ENCODE measurements at regions not wholly inside any gene's neighbourhood (a gene's known extent, or its start where the extent isn't known, plus 50 kb on each side); places are given as distances from the start of the nearest gene placed in this dataset.

DNA sequence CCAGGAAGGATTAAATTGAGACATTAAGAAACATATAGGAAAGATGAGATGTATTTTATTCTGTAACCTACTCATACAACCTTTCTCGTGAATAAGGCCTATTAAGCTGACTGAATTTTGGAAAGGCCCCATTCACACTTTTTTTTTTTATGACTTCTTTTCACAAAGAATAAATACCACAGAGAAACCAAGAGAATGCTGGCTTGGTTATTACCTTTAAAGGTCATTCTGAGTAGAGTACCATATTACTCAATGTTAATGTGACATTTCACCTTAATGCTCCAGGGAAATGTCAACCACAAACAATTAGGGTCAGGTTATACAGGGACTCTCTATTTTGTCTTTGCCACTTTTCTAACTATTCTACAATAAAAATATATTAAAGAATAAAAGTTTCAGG is 204.9 kb upstream of the PTCHD4 start:
- Mint-ChIP-seq H3K27ac (no peak overlapping the region), H3K9me3 (no peaks in the 10 kb centered on the region), H3K4me3 (no peak overlapping the region), H3K27me3 (ENCODE audit: low read depth, poor library complexity) (no peaks in the 10 kb centered on the region), H3K36me3 (ENCODE audit: low read depth) (no peaks in the 10 kb centered on the region), H3K4me1 (no peaks in the 10 kb centered on the region)
- TF ChIP-seq CTCF (IDR thresholded peaks at IDR 0.05) = no peak
- DNase-seq = no peak

GRCh38 chr6:48315051-48315719 is 204.2 kb upstream of the PTCHD4 start:
- no peak overlapping the region for H3K27ac Mint-ChIP-seq
- no peak for DNase-seq
- no peaks in the 10 kb centered on the region for H3K27me3 Mint-ChIP-seq (ENCODE audit: low read depth, poor library complexity)
- no peak overlapping the region for H3K4me3 Mint-ChIP-seq
- no peaks in the 10 kb centered on the region for H3K4me1 Mint-ChIP-seq
- no peaks in the 10 kb centered on the region for H3K36me3 Mint-ChIP-seq (ENCODE audit: low read depth)
- H3K9me3 Mint-ChIP-seq = no peaks in the 10 kb centered on the region
- no peak for TF ChIP-seq CTCF (IDR thresholded peaks at IDR 0.05)

DNA sequence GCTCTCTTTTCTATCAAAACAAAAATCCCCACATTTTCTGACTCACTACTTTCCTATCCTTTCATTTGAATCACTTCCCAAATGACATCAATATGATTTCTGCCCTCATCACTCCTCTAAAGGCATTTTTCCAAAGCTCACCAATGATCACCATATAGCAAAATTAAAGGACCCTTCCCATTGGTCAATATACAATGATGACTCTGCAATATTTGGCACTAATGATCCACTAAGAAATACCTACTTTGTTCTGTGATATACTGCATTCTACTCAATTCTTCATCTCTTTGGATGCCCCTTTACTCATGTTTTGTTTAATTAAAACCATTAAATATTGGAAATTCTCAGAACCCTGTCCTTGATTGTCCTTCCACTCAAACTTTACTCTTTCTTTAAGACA is 200.3 kb upstream of the PTCHD4 start:
- Mint-ChIP-seq H3K27ac (no peak overlapping the region), H3K4me3 (no peak overlapping the region), H3K36me3 (ENCODE audit: low read depth) (no peaks in the 10 kb centered on the region), H3K4me1 (no peaks in the 10 kb centered on the region), H3K9me3 (no peaks in the 10 kb centered on the region), H3K27me3 (ENCODE audit: low read depth, poor library complexity) (no peaks in the 10 kb centered on the region)
- TF ChIP-seq CTCF (IDR thresholded peaks at IDR 0.05) = no peak
- no peak for DNase-seq

- Mint-ChIP-seq H3K36me3 (ENCODE audit: low read depth) (no peaks in the 10 kb centered on the region), H3K4me3 (no peak overlapping the region), H3K27ac (no peak overlapping the region), H3K27me3 (ENCODE audit: low read depth, poor library complexity) (no peaks in the 10 kb centered on the region), H3K9me3 (peaks cover 3% of the 10 kb centered on the region), H3K4me1 (no peaks in the 10 kb centered on the region)
- no peak for TF ChIP-seq CTCF (IDR thresholded peaks at IDR 0.05)
- DNase-seq = no peak
These were observed 196.6 kb upstream of the PTCHD4 start for GRCh38 chr6:48307573-48307972.

DNA sequence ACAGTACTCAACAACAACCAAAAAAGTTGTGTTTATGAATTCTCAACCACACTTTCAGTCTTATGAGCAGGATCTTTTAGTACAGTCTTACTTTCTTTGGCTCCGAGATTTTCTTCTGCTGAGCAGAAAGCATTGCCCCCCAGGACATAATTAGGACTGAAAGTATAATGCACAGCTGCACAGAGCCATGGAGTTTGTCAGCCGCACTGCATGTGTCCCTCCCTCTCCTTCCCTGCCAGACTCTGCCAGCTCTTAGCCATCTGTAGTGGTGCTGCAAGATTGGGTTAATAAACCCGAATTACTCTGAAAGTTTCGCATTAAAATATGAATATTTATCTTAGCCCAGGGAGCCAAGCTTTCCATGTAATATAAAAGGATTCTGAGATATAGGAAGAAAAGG is 179.6 kb upstream of the PTCHD4 start:
- H3K27me3 Mint-ChIP-seq (ENCODE audit: low read depth, poor library complexity) = peaks cover 11% of the 10 kb centered on the region
- H3K36me3 Mint-ChIP-seq (ENCODE audit: low read depth) = no peaks in the 10 kb centered on the region
- no peak overlapping the region for H3K27ac Mint-ChIP-seq
- H3K4me3 Mint-ChIP-seq = no peak overlapping the region
- H3K9me3 Mint-ChIP-seq = no peaks in the 10 kb centered on the region
- H3K4me1 Mint-ChIP-seq = no peaks in the 10 kb centered on the region
- no peak for TF ChIP-seq CTCF (IDR thresholded peaks at IDR 0.05)
- no peak for DNase-seq

DNA sequence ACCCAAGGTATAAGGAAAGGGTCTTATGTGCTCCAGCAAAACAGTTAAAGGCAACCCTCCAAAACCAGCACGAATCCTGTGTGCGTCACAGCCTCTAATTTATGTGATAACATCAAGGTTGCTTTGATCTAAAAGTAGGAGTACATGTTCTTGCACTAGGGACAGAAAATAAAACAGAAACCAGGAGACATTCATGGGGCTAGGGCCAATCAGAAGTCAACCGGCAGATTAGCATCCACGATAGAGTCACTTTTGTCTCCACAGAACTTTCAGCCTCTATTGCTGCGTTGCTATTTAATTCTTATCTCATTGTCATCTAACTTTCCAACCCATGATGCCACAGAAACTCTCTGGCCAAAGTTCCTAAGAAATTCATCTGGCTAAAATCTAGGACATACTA is 178.8 kb upstream of the PTCHD4 start:
- Mint-ChIP-seq H3K4me1 (no peaks in the 10 kb centered on the region), H3K27ac (no peak overlapping the region), H3K27me3 (ENCODE audit: low read depth, poor library complexity) (peaks cover 11% of the 10 kb centered on the region), H3K9me3 (no peaks in the 10 kb centered on the region), H3K36me3 (ENCODE audit: low read depth) (no peaks in the 10 kb centered on the region), H3K4me3 (no peak overlapping the region)
- TF ChIP-seq CTCF (IDR thresholded peaks at IDR 0.05) = no peak
- DNase-seq = no peak
